ENCODE measurements at regions not wholly inside any gene's neighbourhood (a gene's known extent, or its start where the extent isn't known, plus 50 kb on each side); places are given as distances from the start of the nearest gene placed in this dataset.

GRCh38 chr5:105882956-105883481 lies 1787.7 kb downstream of the EFNA5 start:
- DNase-seq, result no peak
- intact Hi-C loops (cut with micrococcal nuclease), result no loop called here
- Histone ChIP-seq H3K27me3 (ENCODE audit: low read depth) (no peaks in the 10 kb centered on the region), H3K27ac (replicated peaks) (no peak overlapping the region), H3K4me3 (no peak overlapping the region), H3K9me3 (replicated peaks) (no peaks in the 10 kb centered on the region), H3K36me3 (no peaks in the 10 kb centered on the region), H3K4me1 (no peaks in the 10 kb centered on the region)
- no peak for TF ChIP-seq CTCF (IDR thresholded peaks at IDR 0.05; ENCODE audit: borderline replicate concordance)

GRCh38 chr5:105878402-105878801 lies 1792.3 kb downstream of the EFNA5 start:
- no peak for TF ChIP-seq CTCF (IDR thresholded peaks at IDR 0.05; ENCODE audit: borderline replicate concordance)
- intact Hi-C loops (cut with micrococcal nuclease), result no loop called here
- no peaks in the 10 kb centered on the region for H3K9me3 ChIP-seq (replicated peaks)

GRCh38 chr5:105877592-105877991 lies 1793.1 kb downstream of the EFNA5 start:
- intact Hi-C loops (cut with micrococcal nuclease), result no loop called here
- no peak for TF ChIP-seq CTCF (IDR thresholded peaks at IDR 0.05; ENCODE audit: borderline replicate concordance)
- Histone ChIP-seq H3K27ac (replicated peaks) (no peak overlapping the region), H3K9me3 (replicated peaks) (peaks cover under 1% of the 10 kb centered on the region), H3K4me1 (no peaks in the 10 kb centered on the region), H3K4me3 (no peak overlapping the region), H3K36me3 (no peaks in the 10 kb centered on the region), H3K27me3 (ENCODE audit: low read depth) (no peaks in the 10 kb centered on the region)
- no peak for DNase-seq

More at GRCh38 chr5:105878402-105878801, 1792.3 kb downstream of the EFNA5 start:
- H3K4me3 ChIP-seq, result no peak overlapping the region
- no peaks in the 10 kb centered on the region for H3K4me1 ChIP-seq
- DNase-seq, result no peak
- H3K27ac ChIP-seq (replicated peaks), result no peak overlapping the region
- H3K27me3 ChIP-seq (ENCODE audit: low read depth), result no peaks in the 10 kb centered on the region
- H3K36me3 ChIP-seq, result no peaks in the 10 kb centered on the region

DNA sequence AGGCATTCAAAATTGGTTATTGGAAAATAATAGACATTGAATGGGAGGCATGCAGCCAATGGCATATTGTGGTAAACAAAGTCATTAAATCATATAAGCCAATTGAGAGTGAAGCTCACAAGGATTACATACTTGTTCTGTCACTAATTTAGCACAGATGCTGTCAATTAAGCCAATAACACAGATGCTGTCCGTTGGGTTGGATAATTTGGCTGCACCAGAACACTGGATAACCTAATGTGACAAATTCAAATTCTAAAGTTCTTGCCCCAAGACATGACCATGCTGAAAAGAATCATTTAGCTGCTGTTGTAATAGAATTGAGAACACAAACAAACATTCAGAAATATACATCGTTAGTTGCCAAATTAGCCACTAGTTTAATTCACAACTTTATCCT lies 1796.4 kb downstream of the EFNA5 start:
- intact Hi-C loops (cut with micrococcal nuclease), result no loop called here
- no peaks in the 10 kb centered on the region for H3K4me1 ChIP-seq
- no peak for TF ChIP-seq CTCF (IDR thresholded peaks at IDR 0.05; ENCODE audit: borderline replicate concordance)
- H3K4me3 ChIP-seq, result no peak overlapping the region
- no peak overlapping the region for H3K27ac ChIP-seq (replicated peaks)
- no peaks in the 10 kb centered on the region for H3K27me3 ChIP-seq (ENCODE audit: low read depth)
- peaks cover 7% of the 10 kb centered on the region for H3K9me3 ChIP-seq (replicated peaks)
- no peaks in the 10 kb centered on the region for H3K36me3 ChIP-seq
- DNase-seq, result no peak

GRCh38 chr5:105872569-105873270 lies 1798.0 kb downstream of the EFNA5 start:
- no peak for TF ChIP-seq CTCF (IDR thresholded peaks at IDR 0.05; ENCODE audit: borderline replicate concordance)
- peaks cover 10% of the 10 kb centered on the region for H3K9me3 ChIP-seq (replicated peaks)
- no peak overlapping the region for H3K4me3 ChIP-seq
- no peak overlapping the region for H3K27ac ChIP-seq (replicated peaks)
- DNase-seq, result no peak
- H3K36me3 ChIP-seq, result no peaks in the 10 kb centered on the region
- H3K27me3 ChIP-seq (ENCODE audit: low read depth), result no peaks in the 10 kb centered on the region
- intact Hi-C loops (cut with micrococcal nuclease), result no loop called here
- H3K4me1 ChIP-seq, result no peaks in the 10 kb centered on the region

Data from left ventricle myocardium inferior (tissue), 1 donor.